IPS-18c (cell line): ENCODE measurements at regions not wholly inside any gene's neighbourhood (a gene's known extent, or its start where the extent isn't known, plus 50 kb on each side); places are given as distances from the start of the nearest gene placed in this dataset.

ENCODE experiments used
- H3K4me3 ChIP-seq: 2 replicates; pipeline ENCODE4 v1.7.0; 2013; ENCODE audit warnings: low read depth, mild to moderate bottlenecking, low read length, moderate library complexity; ENCODE audit not compliant: insufficient read depth
- H3K9me3 ChIP-seq: one replicate; pipeline ENCODE4 v1.6.1; 2013; ENCODE audit warnings: mild to moderate bottlenecking, low read length, moderate library complexity; ENCODE audit not compliant: control insufficient read depth, insufficient read depth

GRCh38 chr18:28816155-28816554 is 639.2 kb upstream of the CDH2 start:
- Histone ChIP-seq H3K4me3 (no peak overlapping the region), H3K9me3 (no peaks in the 10 kb centered on the region)

GRCh38 chr18:28814365-28814764 is 637.4 kb upstream of the CDH2 start:
- Histone ChIP-seq H3K4me3 (no peak overlapping the region), H3K9me3 (no peaks in the 10 kb centered on the region)

GRCh38 chr18:28808373-28808772 is 631.4 kb upstream of the CDH2 start:
- Histone ChIP-seq H3K4me3 (no peak overlapping the region), H3K9me3 (no peaks in the 10 kb centered on the region)

- H3K4me3 ChIP-seq: no peak overlapping the region
- no peaks in the 10 kb centered on the region for H3K9me3 ChIP-seq
These were observed 628.6 kb upstream of the CDH2 start for GRCh38 chr18:28805491-28805890.

GRCh38 chr18:28804512-28805202 is 627.7 kb upstream of the CDH2 start:
- no peak overlapping the region for H3K4me3 ChIP-seq

GRCh38 chr18:28802546-28802945 is 625.6 kb upstream of the CDH2 start:
- no peak overlapping the region for H3K4me3 ChIP-seq
- H3K9me3 ChIP-seq: no peaks in the 10 kb centered on the region

More at GRCh38 chr18:28804512-28805202, 627.7 kb upstream of the CDH2 start:
- no peaks in the 10 kb centered on the region for H3K9me3 ChIP-seq

GRCh38 chr18:28801876-28802275 is 624.9 kb upstream of the CDH2 start:
- H3K4me3 ChIP-seq: no peak overlapping the region
- H3K9me3 ChIP-seq: no peaks in the 10 kb centered on the region

- H3K4me3 ChIP-seq: no peak overlapping the region
These were observed 617.7 kb upstream of the CDH2 start for GRCh38 chr18:28794459-28795245.

GRCh38 chr18:28793901-28794300 is 617.0 kb upstream of the CDH2 start:
- no peaks in the 10 kb centered on the region for H3K9me3 ChIP-seq
- no peak overlapping the region for H3K4me3 ChIP-seq

More at GRCh38 chr18:28794459-28795245, 617.7 kb upstream of the CDH2 start:
- no peaks in the 10 kb centered on the region for H3K9me3 ChIP-seq

GRCh38 chr18:28792404-28793086 is 615.6 kb upstream of the CDH2 start:
- H3K4me3 ChIP-seq: no peak overlapping the region
- H3K9me3 ChIP-seq: no peaks in the 10 kb centered on the region

- Histone ChIP-seq H3K9me3 (no peaks in the 10 kb centered on the region), H3K4me3 (no peak overlapping the region)
These were observed 614.2 kb upstream of the CDH2 start for GRCh38 chr18:28791101-28791500.

GRCh38 chr18:28789502-28789901 is 612.6 kb upstream of the CDH2 start:
- no peaks in the 10 kb centered on the region for H3K9me3 ChIP-seq
- no peak overlapping the region for H3K4me3 ChIP-seq

- Histone ChIP-seq H3K4me3 (no peak overlapping the region), H3K9me3 (no peaks in the 10 kb centered on the region)
These were observed 610.0 kb upstream of the CDH2 start for GRCh38 chr18:28786926-28787325.

GRCh38 chr18:28781616-28782362 is 604.9 kb upstream of the CDH2 start:
- H3K9me3 ChIP-seq: no peaks in the 10 kb centered on the region
- H3K4me3 ChIP-seq: no peak overlapping the region

- H3K4me3 ChIP-seq: no peak overlapping the region
- H3K9me3 ChIP-seq: no peaks in the 10 kb centered on the region
These were observed 601.8 kb upstream of the CDH2 start for GRCh38 chr18:28778706-28779105.

GRCh38 chr18:28777756-28778155 is 600.8 kb upstream of the CDH2 start:
- Histone ChIP-seq H3K4me3 (no peak overlapping the region), H3K9me3 (no peaks in the 10 kb centered on the region)

- Histone ChIP-seq H3K4me3 (no peak overlapping the region), H3K9me3 (no peaks in the 10 kb centered on the region)
These were observed 594.9 kb upstream of the CDH2 start for GRCh38 chr18:28771849-28772248.
